ENCODE measurements at regions not wholly inside any gene's neighbourhood (a gene's known extent, or its start where the extent isn't known, plus 50 kb on each side); places are given as distances from the start of the nearest gene placed in this dataset.

- Histone ChIP-seq H3K27ac (ENCODE audit: low read depth) (no peak overlapping the region), H2AFZ (peak overlapping the region; percentile 30; the same call in 1 of the 2 replicates), H3K4me2 (no peak overlapping the region), H3K36me3 (ENCODE audit: insufficient read depth) (no peaks in the 10 kb centered on the region), H3K27me3 (ENCODE audit: insufficient read depth) (no peaks in the 10 kb centered on the region), H3K4me3 (no peak overlapping the region), H4K20me1 (replicated peaks; ENCODE audit: insufficient read depth) (no peaks in the 10 kb centered on the region), H3F3A (replicated peaks; ENCODE audit: low read depth) (no peaks in the 10 kb centered on the region), H3K4me1 (ENCODE audit: insufficient read depth) (no peaks in the 10 kb centered on the region), H3K9me2 (ENCODE audit: insufficient read depth) (0 out of 2 replicates have a peak, but pooled peaks cover 2% of the 10 kb centered on the region), H3K79me2 (replicated peaks; ENCODE audit: insufficient read depth) (no peaks in the 10 kb centered on the region)
- no peak overlapping the region for H3K27ac Mint-ChIP-seq
- no peaks in the 10 kb centered on the region for H3K9me3 Mint-ChIP-seq
- H3K27me3 Mint-ChIP-seq (ENCODE audit: insufficient read depth, low read depth, poor library complexity) = no peaks in the 10 kb centered on the region
- no peak for ATAC-seq
- no peak for TF ChIP-seq EZH2 (IDR thresholded peaks at IDR 0.05; ENCODE audit: low read depth, unreplicated experiment)
- no peak for TF ChIP-seq CREB1 (CRISPR knock-in tag; IDR thresholded peaks at IDR 0.05; ENCODE audit: low read depth)
- TF ChIP-seq STAT1 (IDR thresholded peaks at IDR 0.05; ENCODE audit: unreplicated experiment) = no peak
- H3K4me3 Mint-ChIP-seq = no peak overlapping the region
- no peaks in the 10 kb centered on the region; the same call in 2 of the 3 replicates for H3K4me1 Mint-ChIP-seq
- H3K36me3 Mint-ChIP-seq (ENCODE audit: low read depth) = no peaks in the 10 kb centered on the region
- DNase-seq (ENCODE audit: low spot score) = no peak
Measured at GRCh38 chr2:49254401-49254800, 100.1 kb upstream of the FSHR start.

- H3K27me3 Mint-ChIP-seq (ENCODE audit: insufficient read depth, low read depth, poor library complexity) = no peaks in the 10 kb centered on the region
- no peak overlapping the region for H2AFZ ChIP-seq
- no peak for DNase-seq (ENCODE audit: low spot score)
- no peaks in the 10 kb centered on the region for H3K36me3 ChIP-seq (ENCODE audit: insufficient read depth)
- no peak overlapping the region for H3K4me3 ChIP-seq
- no peaks in the 10 kb centered on the region for H3K27me3 ChIP-seq (ENCODE audit: insufficient read depth)
- no peak overlapping the region for H3K27ac ChIP-seq (ENCODE audit: low read depth)
- peaks cover 5% of the 10 kb centered on the region; the same call in 1 of the 3 replicates for H3K9me3 Mint-ChIP-seq
- no peaks in the 10 kb centered on the region for H3K79me2 ChIP-seq (replicated peaks; ENCODE audit: insufficient read depth)
- H3K9me2 ChIP-seq (ENCODE audit: insufficient read depth) = 0 out of 2 replicates have a peak, but pooled peaks cover 2% of the 10 kb centered on the region
- ATAC-seq = no peak
- H3K4me1 Mint-ChIP-seq = no peaks in the 10 kb centered on the region; the same call in 2 of the 3 replicates
- no peaks in the 10 kb centered on the region for H4K20me1 ChIP-seq (replicated peaks; ENCODE audit: insufficient read depth)
- no peak overlapping the region for H3K4me2 ChIP-seq
- TF ChIP-seq ZNF114 (CRISPR knock-in tag; IDR thresholded peaks at IDR 0.05) = no peak
- no peak overlapping the region for H3K4me3 Mint-ChIP-seq
- no peaks in the 10 kb centered on the region for H3F3A ChIP-seq (replicated peaks; ENCODE audit: low read depth)
- H3K27ac Mint-ChIP-seq = no peak overlapping the region
- no peaks in the 10 kb centered on the region for H3K4me1 ChIP-seq (ENCODE audit: insufficient read depth)
- no peaks in the 10 kb centered on the region for H3K36me3 Mint-ChIP-seq (ENCODE audit: low read depth)
Measured at GRCh38 chr2:49251766-49252165, 97.5 kb upstream of the FSHR start.

- H3K4me3 Mint-ChIP-seq = no peak overlapping the region
- no peaks in the 10 kb centered on the region for H3K27me3 ChIP-seq (ENCODE audit: insufficient read depth)
- 0 out of 2 replicates have a peak, but pooled peaks cover 2% of the 10 kb centered on the region for H3K9me2 ChIP-seq (ENCODE audit: insufficient read depth)
- no peaks in the 10 kb centered on the region for H4K20me1 ChIP-seq (replicated peaks; ENCODE audit: insufficient read depth)
- H3K9me3 Mint-ChIP-seq = peaks cover 5% of the 10 kb centered on the region; the same call in 1 of the 3 replicates
- H2AFZ ChIP-seq = no peak overlapping the region
- no peaks in the 10 kb centered on the region for H3K27me3 Mint-ChIP-seq (ENCODE audit: insufficient read depth, low read depth, poor library complexity)
- H3F3A ChIP-seq (replicated peaks; ENCODE audit: low read depth) = no peaks in the 10 kb centered on the region
- ATAC-seq (no peak), DNase-seq (ENCODE audit: low spot score) (no peak)
- H3K36me3 ChIP-seq (ENCODE audit: insufficient read depth) = no peaks in the 10 kb centered on the region
- no peaks in the 10 kb centered on the region for H3K79me2 ChIP-seq (replicated peaks; ENCODE audit: insufficient read depth)
- TF ChIP-seq NANOG (IDR thresholded peaks at IDR 0.05; ENCODE audit: borderline replicate concordance) = no peak
- no peak overlapping the region for H3K4me2 ChIP-seq
- no peaks in the 10 kb centered on the region for H3K4me1 ChIP-seq (ENCODE audit: insufficient read depth)
- H3K27ac ChIP-seq (ENCODE audit: low read depth) = no peak overlapping the region
- no peak overlapping the region for H3K4me3 ChIP-seq
- no peak overlapping the region; the same call in 1 of the 2 replicates for H3K27ac Mint-ChIP-seq
- H3K36me3 Mint-ChIP-seq (ENCODE audit: low read depth) = no peaks in the 10 kb centered on the region
- no peaks in the 10 kb centered on the region; the same call in 2 of the 3 replicates for H3K4me1 Mint-ChIP-seq
Measured at GRCh38 chr2:49251251-49251650, 96.9 kb upstream of the FSHR start.

- Mint-ChIP-seq H3K27ac (no peak overlapping the region), H3K36me3 (ENCODE audit: low read depth) (no peaks in the 10 kb centered on the region), H3K9me3 (peaks cover 5% of the 10 kb centered on the region; the same call in 1 of the 3 replicates), H3K27me3 (ENCODE audit: insufficient read depth, low read depth, poor library complexity) (no peaks in the 10 kb centered on the region), H3K4me3 (no peak overlapping the region), H3K4me1 (no peaks in the 10 kb centered on the region)
- Histone ChIP-seq H3K9me2 (ENCODE audit: insufficient read depth) (0 out of 2 replicates have a peak, but pooled peaks cover 2% of the 10 kb centered on the region), H3F3A (replicated peaks; ENCODE audit: low read depth) (no peaks in the 10 kb centered on the region), H3K4me2 (no peak overlapping the region), H3K4me1 (ENCODE audit: insufficient read depth) (no peaks in the 10 kb centered on the region), H2AFZ (no peak overlapping the region), H4K20me1 (replicated peaks; ENCODE audit: insufficient read depth) (no peaks in the 10 kb centered on the region), H3K4me3 (no peak overlapping the region), H3K27ac (ENCODE audit: low read depth) (no peak overlapping the region), H3K27me3 (ENCODE audit: insufficient read depth) (no peaks in the 10 kb centered on the region), H3K36me3 (ENCODE audit: insufficient read depth) (no peaks in the 10 kb centered on the region), H3K79me2 (replicated peaks; ENCODE audit: insufficient read depth) (no peaks in the 10 kb centered on the region)
- ATAC-seq (no peak), DNase-seq (ENCODE audit: low spot score) (no peak)
- TF ChIP-seq EZH2phosphoT487 (IDR thresholded peaks at IDR 0.05; ENCODE audit: unreplicated experiment) = no peak
- TF ChIP-seq ZNF114 (CRISPR knock-in tag; IDR thresholded peaks at IDR 0.05) = no peak
Measured at GRCh38 chr2:49248506-49248905, 94.2 kb upstream of the FSHR start.

Data from GM23338 (cell line).